LNCAP (cell line): ENCODE measurements at regions not wholly inside any gene's neighbourhood (a gene's known extent, or its start where the extent isn't known, plus 50 kb on each side); places are given as distances from the start of the nearest gene placed in this dataset.

Experiments
- CTCF ChIP-seq: fragments of 450-650 bp; IDR thresholded peaks from 2 replicates; pipeline ENCODE4 v1.5.1; 2017; ENCODE audit warnings: mild to moderate bottlenecking

GRCh38 chr9:2243666-2244555, 228.8 kb downstream of the SMARCA2 start:
- no peak for TF ChIP-seq CTCF

GRCh38 chr9:2247340-2247739, 232.2 kb downstream of the SMARCA2 start:
- TF ChIP-seq CTCF, result no peak

GRCh38 chr9:2248768-2249265, 233.7 kb downstream of the SMARCA2 start:
- no peak for TF ChIP-seq CTCF

- no peak for TF ChIP-seq CTCF
Measured at GRCh38 chr9:2253636-2254580, 238.8 kb downstream of the SMARCA2 start.

GRCh38 chr9:2255128-2255527, 240.0 kb downstream of the SMARCA2 start:
- TF ChIP-seq CTCF, result no peak

- no peak for TF ChIP-seq CTCF
Measured at GRCh38 chr9:2257248-2257929, 242.2 kb downstream of the SMARCA2 start.
